ENCODE measurements at regions not wholly inside any gene's neighbourhood (a gene's known extent, or its start where the extent isn't known, plus 50 kb on each side); places are given as distances from the start of the nearest gene placed in this dataset.

GRCh38 chrX:5176766-5177165, 1051.9 kb downstream of the NLGN4X start:
- Histone ChIP-seq H3K4me3 (ENCODE audit: low read depth, low read length) (no peak overlapping the region), H3K27ac (no peak overlapping the region), H3K27me3 (ENCODE audit: control insufficient read depth, insufficient read depth, low read length) (no peaks in the 10 kb centered on the region), H3K4me2 (ENCODE audit: low read length) (no peak overlapping the region), H3K36me3 (ENCODE audit: control insufficient read depth, insufficient read depth, low read length) (no peaks in the 10 kb centered on the region), H3K9ac (no peak overlapping the region), H3K9me3 (ENCODE audit: control insufficient read depth, low read length) (no peaks in the 10 kb centered on the region), H2AFZ (no peak overlapping the region), H3K4me1 (no peaks in the 10 kb centered on the region), H3K79me2 (no peaks in the 10 kb centered on the region)
- no peak for TF ChIP-seq CTCF (IDR thresholded peaks at IDR 0.05)

GRCh38 chrX:5163663-5164062, 1065.0 kb downstream of the NLGN4X start:
- Histone ChIP-seq H3K9me3 (ENCODE audit: control insufficient read depth, low read length) (no peaks in the 10 kb centered on the region), H3K27me3 (ENCODE audit: control insufficient read depth, insufficient read depth, low read length) (no peaks in the 10 kb centered on the region), H3K4me3 (ENCODE audit: low read depth, low read length) (no peak overlapping the region), H3K79me2 (no peaks in the 10 kb centered on the region), H2AFZ (no peak overlapping the region), H3K4me1 (no peaks in the 10 kb centered on the region), H3K9ac (no peak overlapping the region), H3K36me3 (ENCODE audit: control insufficient read depth, insufficient read depth, low read length) (no peaks in the 10 kb centered on the region), H3K4me2 (ENCODE audit: low read length) (no peak overlapping the region), H3K27ac (no peak overlapping the region)
- TF ChIP-seq CTCF (IDR thresholded peaks at IDR 0.05), result no peak

- Histone ChIP-seq H3K27me3 (ENCODE audit: control insufficient read depth, insufficient read depth, low read length) (no peaks in the 10 kb centered on the region), H3K4me3 (ENCODE audit: low read depth, low read length) (no peak overlapping the region), H2AFZ (no peak overlapping the region), H3K27ac (no peak overlapping the region), H3K36me3 (ENCODE audit: control insufficient read depth, insufficient read depth, low read length) (no peaks in the 10 kb centered on the region), H3K4me2 (ENCODE audit: low read length) (no peak overlapping the region), H3K9me3 (ENCODE audit: control insufficient read depth, low read length) (no peaks in the 10 kb centered on the region), H3K4me1 (no peaks in the 10 kb centered on the region), H3K79me2 (no peaks in the 10 kb centered on the region), H3K9ac (no peak overlapping the region)
- TF ChIP-seq CTCF (IDR thresholded peaks at IDR 0.05), result no peak
Measured at GRCh38 chrX:5155301-5155700, 1073.4 kb downstream of the NLGN4X start.

- Histone ChIP-seq H2AFZ (no peak overlapping the region), H3K27ac (no peak overlapping the region), H3K36me3 (ENCODE audit: control insufficient read depth, insufficient read depth, low read length) (no peaks in the 10 kb centered on the region), H3K27me3 (ENCODE audit: control insufficient read depth, insufficient read depth, low read length) (no peaks in the 10 kb centered on the region), H3K4me1 (no peaks in the 10 kb centered on the region), H3K9ac (no peak overlapping the region), H3K9me3 (ENCODE audit: control insufficient read depth, low read length) (no peaks in the 10 kb centered on the region), H3K4me3 (ENCODE audit: low read depth, low read length) (no peak overlapping the region), H3K4me2 (ENCODE audit: low read length) (no peak overlapping the region), H3K79me2 (no peaks in the 10 kb centered on the region)
- no peak for TF ChIP-seq CTCF (IDR thresholded peaks at IDR 0.05)
Measured at GRCh38 chrX:5145957-5146356, 1082.7 kb downstream of the NLGN4X start.

GRCh38 chrX:5142644-5143043, 1086.0 kb downstream of the NLGN4X start:
- Histone ChIP-seq H3K27me3 (ENCODE audit: control insufficient read depth, insufficient read depth, low read length) (no peaks in the 10 kb centered on the region), H3K27ac (no peak overlapping the region), H3K4me1 (no peaks in the 10 kb centered on the region), H3K4me3 (ENCODE audit: low read depth, low read length) (no peak overlapping the region), H3K9me3 (ENCODE audit: control insufficient read depth, low read length) (no peaks in the 10 kb centered on the region), H3K9ac (no peak overlapping the region), H3K79me2 (no peaks in the 10 kb centered on the region), H3K4me2 (ENCODE audit: low read length) (no peak overlapping the region), H3K36me3 (ENCODE audit: control insufficient read depth, insufficient read depth, low read length) (no peaks in the 10 kb centered on the region), H2AFZ (no peak overlapping the region)
- TF ChIP-seq CTCF (IDR thresholded peaks at IDR 0.05), result no peak

All from parathyroid adenoma (tissue), 2 donors.